SK-N-SH treated with all-trans-retinoic acid at 6 μM for 48 hours (cell line): ENCODE measurements at regions not wholly inside any gene's neighbourhood (a gene's known extent, or its start where the extent isn't known, plus 50 kb on each side); places are given as distances from the start of the nearest gene placed in this dataset.
"Not testable (repeated sequence)": the region's sequence is repeated elsewhere in the genome, so short reads cannot be mapped to it uniquely, and the experiment has no call there.

Experiments
- ATAC-seq: fragments of 200-7000 bp; cut with Tn5 transposase; 3 replicates; pipeline ENCODE4 v1.9.1; 2020; ENCODE audit warnings: mild to moderate bottlenecking, moderate library complexity
- ARNTL ChIP-seq: fragments of 450-650 bp; formaldehyde crosslinking; IDR thresholded peaks from 2 replicates; pipeline ENCODE4 v1.5.0; 2020; ENCODE audit warnings: low read depth, mild to moderate bottlenecking, moderate library complexity, borderline replicate concordance
- BACH2 ChIP-seq: fragments of 250-450 bp; sonication (Bioruptor Pico); IDR thresholded peaks from 2 replicates; pipeline ENCODE4 v1.9.0; 2021; ENCODE audit warnings: mild to moderate bottlenecking, borderline replicate concordance
- CREB5 ChIP-seq: fragments of 250-450 bp; sonication (Bioruptor Pico); IDR thresholded peaks from 2 replicates; pipeline ENCODE4 v1.5.1; 2020; ENCODE audit warnings: low read depth, mild to moderate bottlenecking, moderate library complexity
- CSDC2 ChIP-seq: fragments of 250-450 bp; sonication (Bioruptor Pico); IDR thresholded peaks from 2 replicates; pipeline ENCODE4 v1.5.0; 2020; ENCODE audit warnings: mild to moderate bottlenecking, moderate library complexity
- CSRNP3 ChIP-seq: fragments of 250-450 bp; sonication (Bioruptor Pico); IDR thresholded peaks from 2 replicates; pipeline ENCODE4 v1.5.1; 2021; ENCODE audit warnings: mild to moderate bottlenecking, moderate library complexity
- ESRRG ChIP-seq: fragments of 250-450 bp; sonication (Bioruptor Pico); IDR thresholded peaks from 2 replicates; pipeline ENCODE4 v1.6.1; 2021; ENCODE audit warnings: mild to moderate bottlenecking
- GLIS3 ChIP-seq: fragments of 250-450 bp; sonication (Bioruptor Pico); IDR thresholded peaks from 2 replicates; pipeline ENCODE4 v1.5.0; 2020; ENCODE audit warnings: mild to moderate bottlenecking, moderate library complexity
- ISL1 ChIP-seq: fragments of 250-450 bp; sonication (Bioruptor Pico); IDR thresholded peaks from 2 replicates; pipeline ENCODE4 v2.1.2; 2022; ENCODE audit warnings: mild to moderate bottlenecking, moderate library complexity
- OSR1 ChIP-seq: fragments of 250-450 bp; sonication (Bioruptor Pico); IDR thresholded peaks from 2 replicates; pipeline ENCODE4 v1.8.0; 2022; ENCODE audit warnings: moderate library complexity, mild to moderate bottlenecking, inconsistent platforms
- PATZ1 ChIP-seq: fragments of 250-450 bp; sonication (Bioruptor Pico); IDR thresholded peaks from 2 replicates; pipeline ENCODE4 v1.8.0; 2020; ENCODE audit warnings: mild to moderate bottlenecking, moderate library complexity, borderline replicate concordance
- PPARA ChIP-seq: fragments of 250-450 bp; sonication (Bioruptor Pico); IDR thresholded peaks from 2 replicates; pipeline ENCODE4 v1.5.0; 2020; ENCODE audit warnings: mild to moderate bottlenecking, borderline replicate concordance
- RARB ChIP-seq: fragments of 250-450 bp; sonication (Bioruptor Pico); IDR thresholded peaks from 2 replicates; pipeline ENCODE4 v1.8.0; 2021; ENCODE audit warnings: mild to moderate bottlenecking, moderate library complexity
- SNAI2 ChIP-seq: fragments of 250-450 bp; sonication (Bioruptor Pico); IDR thresholded peaks from 2 replicates; pipeline ENCODE4 v1.5.0; 2020; ENCODE audit warnings: mild to moderate bottlenecking, moderate library complexity
- TCF4 ChIP-seq: fragments of 250-450 bp; sonication (Bioruptor Pico); IDR thresholded peaks from 2 replicates; pipeline ENCODE4 v1.8.0; 2021; ENCODE audit warnings: mild to moderate bottlenecking, moderate library complexity, borderline replicate concordance
- TOX ChIP-seq: fragments of 250-450 bp; sonication (Bioruptor Pico); IDR thresholded peaks from 2 replicates; pipeline ENCODE4 v1.8.0; 2021; ENCODE audit warnings: mild to moderate bottlenecking, moderate library complexity, borderline replicate concordance
- TSHZ2 ChIP-seq: fragments of 250-450 bp; sonication (Bioruptor Pico); IDR thresholded peaks from 2 replicates; pipeline ENCODE4 v1.5.0; 2020; ENCODE audit warnings: mild to moderate bottlenecking, moderate library complexity
- ZC3H10 ChIP-seq: fragments of 250-450 bp; sonication (Bioruptor Pico); IDR thresholded peaks from 2 replicates; pipeline ENCODE4 v1.5.1; 2021; ENCODE audit warnings: mild to moderate bottlenecking, moderate library complexity
- ZFP3 ChIP-seq: fragments of 250-450 bp; sonication (Bioruptor Pico); IDR thresholded peaks from 2 replicates; pipeline ENCODE4 v1.5.0; 2020; ENCODE audit warnings: mild to moderate bottlenecking, moderate library complexity
- ZFP30 ChIP-seq: fragments of 450-650 bp; formaldehyde crosslinking; IDR thresholded peaks from 2 replicates; pipeline ENCODE4 v1.5.0; 2022; ENCODE audit warnings: mild to moderate bottlenecking, moderate library complexity
- ZNF565 ChIP-seq: fragments of 450-650 bp; formaldehyde crosslinking; conservative IDR thresholded peaks from 2 replicates; pipeline ENCODE4 v1.5.0; 2020; ENCODE audit warnings: low read depth, mild to moderate bottlenecking, moderate library complexity
- ZNF70 ChIP-seq: fragments of 450-650 bp; formaldehyde crosslinking; IDR thresholded peaks from 2 replicates; pipeline ENCODE4 v1.5.0; 2020; ENCODE audit warnings: mild to moderate bottlenecking, moderate library complexity
- ZNF8 ChIP-seq: fragments of 450-650 bp; formaldehyde crosslinking; IDR thresholded peaks from 2 replicates; pipeline ENCODE4 v1.5.0; 2020; ENCODE audit warnings: mild to moderate bottlenecking, moderate library complexity

GRCh38 chr7:68613897-68614296 is 984.4 kb upstream of the AUTS2 start:
- TF ChIP-seq ESRRG (CRISPR knock-in tag) (no peak), CSDC2 (CRISPR knock-in tag) (no peak), ARNTL (CRISPR knock-in tag) (no peak), ISL1 (CRISPR knock-in tag) (peak; percentile 47)
- peak; percentile 74 for ATAC-seq

- no peak for ATAC-seq
- TF ChIP-seq CREB5 (CRISPR knock-in tag), result no peak
- TF ChIP-seq ZFP3 (CRISPR knock-in tag), result no peak
- TF ChIP-seq OSR1 (CRISPR knock-in tag), result no peak
- TF ChIP-seq CSDC2 (CRISPR knock-in tag), result no peak
- no peak for TF ChIP-seq ARNTL (CRISPR knock-in tag)
- TF ChIP-seq PATZ1 (CRISPR knock-in tag), result no peak
Observed at GRCh38 chr7:68619526-68619925, 978.7 kb upstream of the AUTS2 start.

- TF ChIP-seq BACH2 (no peak), GLIS3 (CRISPR knock-in tag) (no peak), TCF4 (peak; percentile 51; the same call in 1 of the 2 replicates), ZC3H10 (CRISPR knock-in tag) (no peak)
- ATAC-seq, result peak; percentile 51; the same call in 1 of the 3 replicates
Observed at GRCh38 chr7:68622500-68622899, 975.8 kb upstream of the AUTS2 start.

GRCh38 chr7:68623030-68623429 is 975.2 kb upstream of the AUTS2 start:
- TF ChIP-seq ZC3H10 (CRISPR knock-in tag) (no peak), TCF4 (no peak)
- no peak for ATAC-seq

GRCh38 chr7:68627247-68627864 is 970.9 kb upstream of the AUTS2 start:
- TF ChIP-seq ESRRG (CRISPR knock-in tag), result no peak
- TF ChIP-seq CSDC2 (CRISPR knock-in tag), result no peak
- TF ChIP-seq PATZ1 (CRISPR knock-in tag), result no peak
- TF ChIP-seq TSHZ2 (CRISPR knock-in tag), result no peak
- no peak for TF ChIP-seq SNAI2 (CRISPR knock-in tag)
- ATAC-seq, result no peak

GRCh38 chr7:68630914-68631313 is 967.4 kb upstream of the AUTS2 start:
- ATAC-seq, result not testable (repeated sequence)

- no peak for TF ChIP-seq GLIS3 (CRISPR knock-in tag)
- no peak for TF ChIP-seq OSR1 (CRISPR knock-in tag)
- TF ChIP-seq ZC3H10 (CRISPR knock-in tag), result no peak
- TF ChIP-seq CSDC2 (CRISPR knock-in tag), result no peak
- no peak for TF ChIP-seq ZNF565 (CRISPR knock-in tag)
- TF ChIP-seq ZFP30, result no peak
- TF ChIP-seq TOX (CRISPR knock-in tag), result no peak
- no peak for TF ChIP-seq ESRRG (CRISPR knock-in tag)
- no peak for TF ChIP-seq SNAI2 (CRISPR knock-in tag)
- TF ChIP-seq CSRNP3 (CRISPR knock-in tag), result no peak
- no peak for TF ChIP-seq ZFP3 (CRISPR knock-in tag)
- no peak for TF ChIP-seq ISL1 (CRISPR knock-in tag)
- TF ChIP-seq PPARA, result no peak
- no peak for TF ChIP-seq ARNTL (CRISPR knock-in tag)
- TF ChIP-seq ZNF8 (CRISPR knock-in tag), result no peak
- no peak for TF ChIP-seq TCF4
- TF ChIP-seq RARB (CRISPR knock-in tag), result no peak
- TF ChIP-seq ZNF70 (CRISPR knock-in tag), result no peak
- no peak for ATAC-seq
Observed at GRCh38 chr7:68640103-68640502, 958.2 kb upstream of the AUTS2 start.
